MCF 10A (cell line): ENCODE measurements at regions not wholly inside any gene's neighbourhood (a gene's known extent, or its start where the extent isn't known, plus 50 kb on each side); places are given as distances from the start of the nearest gene placed in this dataset.

Source experiments
- BruUV-seq: library from RNA; stranded (reverse); fragments of 400-500 nt; replicated peaks from 2 replicates; lab custom pipeline; 2021; lab: Mats Ljungman, UMichigan
- CTCF ChIA-PET: fragments of 300-600 bp; sonication (Branson Sonifier 250); formaldehyde crosslinking; extraction: SDS; loops from one replicate; lab custom pipeline; 2021; ENCODE audit warnings: antibody characterized with exemption, inconsistent platforms; lab: Yijun Ruan, JAX
- POLR2A ChIA-PET: fragments of 300-600, 350-650 bp; sonication (Branson Sonifier 250); formaldehyde crosslinking; extraction: SDS; loops from one replicate; lab custom pipeline; 2020; ENCODE audit warnings: antibody characterized with exemption, inconsistent platforms; lab: Yijun Ruan, JAX
- DNase-seq: peaks from one replicate; pipeline ENCODE4 v3.0.0-alpha.2; 2018; ENCODE audit not compliant: unreplicated experiment
- H3K27ac Mint-ChIP-seq: one replicate; pipeline ENCODE4 v1.8.0; 2022; ENCODE audit warnings: mild to moderate bottlenecking, low read depth, mixed read lengths; ENCODE audit not compliant: unreplicated experiment
- H3K27me3 Mint-ChIP-seq: one replicate; pipeline ENCODE4 v1.8.0; 2022; ENCODE audit warnings: mixed read lengths; ENCODE audit not compliant: insufficient read depth, unreplicated experiment
- H3K36me3 Mint-ChIP-seq: one replicate; pipeline ENCODE4 v1.8.0; 2022; ENCODE audit warnings: mild to moderate bottlenecking, moderate library complexity, mixed read lengths; ENCODE audit not compliant: insufficient read depth, unreplicated experiment
- H3K4me1 Mint-ChIP-seq: one replicate; pipeline ENCODE4 v1.8.0; 2022; ENCODE audit warnings: mixed read lengths; ENCODE audit not compliant: insufficient read depth, unreplicated experiment
- H3K4me3 Mint-ChIP-seq: one replicate; pipeline ENCODE4 v1.8.0; 2022; ENCODE audit warnings: mild to moderate bottlenecking, moderate library complexity, mixed read lengths; ENCODE audit not compliant: unreplicated experiment
- H3K9me3 Mint-ChIP-seq: one replicate; pipeline ENCODE4 v1.8.0; 2022; ENCODE audit warnings: mixed read lengths; ENCODE audit not compliant: unreplicated experiment
- CTCF ChIP-seq: fragments of 200-600 bp; IDR thresholded peaks from one replicate; pipeline ENCODE4 v1.8.0; 2022; ENCODE audit warnings: antibody characterized with exemption, mild to moderate bottlenecking; ENCODE audit not compliant: unreplicated experiment
- intact Hi-C: fragments of 100-400 bp; cut with micrococcal nuclease; formaldehyde crosslinking; loops from 2 replicates; pipeline ENCODE4 v1.14.1; 2022

- TF ChIP-seq CTCF = no peak
- POLR2A ChIA-PET = no interaction called here
- CTCF ChIA-PET = no interaction called here
- no TSS peak for BruUV-seq
- DNase-seq = no peak
- H3K36me3 Mint-ChIP-seq = no peaks in the 10 kb centered on the region
- H3K4me3 Mint-ChIP-seq = no peak overlapping the region
- H3K4me1 Mint-ChIP-seq = no peaks in the 10 kb centered on the region
- H3K27ac Mint-ChIP-seq = no peak overlapping the region
- intact Hi-C loops = no loop called here
- H3K27me3 Mint-ChIP-seq = no peaks in the 10 kb centered on the region
- peaks cover 4% of the 10 kb centered on the region for H3K9me3 Mint-ChIP-seq
Measured at GRCh38 chr4:22635692-22636091, 57.0 kb upstream of the GBA3 start.

GRCh38 chr4:22637306-22637705 lies 55.4 kb upstream of the GBA3 start:
- H3K27ac Mint-ChIP-seq = no peak overlapping the region
- no peak for TF ChIP-seq CTCF
- ChIA-PET CTCF (no interaction called here), POLR2A (no interaction called here)
- no peaks in the 10 kb centered on the region for H3K4me1 Mint-ChIP-seq
- no TSS peak for BruUV-seq
- H3K9me3 Mint-ChIP-seq = peaks cover 15% of the 10 kb centered on the region
- no peaks in the 10 kb centered on the region for H3K36me3 Mint-ChIP-seq
- H3K27me3 Mint-ChIP-seq = no peaks in the 10 kb centered on the region
- DNase-seq = no peak
- intact Hi-C loops = no loop called here
- no peak overlapping the region for H3K4me3 Mint-ChIP-seq
